SK-N-SH (cell line): ENCODE measurements at regions not wholly inside any gene's neighbourhood (a gene's known extent, or its start where the extent isn't known, plus 50 kb on each side); places are given as distances from the start of the nearest gene placed in this dataset.

ENCODE experiments used
- CTCF ChIA-PET: fragments of 300-600, 350-600 bp; formaldehyde crosslinking; extraction: SDS; loops from one replicate; lab custom pipeline; 2021; lab: Yijun Ruan, JAX
- POLR2A ChIA-PET: fragments of 350-600 bp; sonication (Branson Sonifier 250); formaldehyde crosslinking; extraction: SDS; loops from one replicate; lab custom pipeline; 2020; ENCODE audit warnings: antibody characterized with exemption, inconsistent platforms; lab: Yijun Ruan, JAX
- DNase-seq: peaks from one replicate; pipeline ENCODE4 v3.0.0; 2012
- H2AFZ ChIP-seq: fragments of 200-600 bp; sonication (generic); 2 replicates; pipeline ENCODE4 v1.8.1; 2016; ENCODE audit warnings: antibody characterized with exemption, mild to moderate bottlenecking, low read depth
- H3F3A ChIP-seq: fragments of 200-600 bp; sonication (generic); replicated peaks from 2 replicates; pipeline ENCODE3; 2016; ENCODE audit warnings: antibody characterized with exemption, mild to moderate bottlenecking; ENCODE audit not compliant: insufficient read depth
- H3K27ac ChIP-seq, 2 experiments: fragments of 200-500 bp in 1 of 2; fragments of 200-600 bp in 1 of 2; sonication (Bioruptor generic) in 1 of 2; sonication (generic), shearing (Covaris generic) in 1 of 2; 2 replicates each; pipeline versions ENCODE4 v1.5.1 to v1.6.1; 2014 to 2016; ENCODE audit warnings: low read depth in 2 of 2, inconsistent platforms in 1 of 2, low read length in 1 of 2, mild to moderate bottlenecking in 1 of 2, mixed read lengths in 1 of 2
- H3K27me3 ChIP-seq: fragments of 200-600 bp; sonication (generic), shearing (Covaris generic); 2 replicates; pipeline ENCODE4 v1.6.1; 2016; ENCODE audit warnings: mixed run types; ENCODE audit not compliant: insufficient read depth
- H3K36me3 ChIP-seq, 2 experiments: fragments of 200-500 bp in 1 of 2; fragments of 200-600 bp in 1 of 2; sonication (Bioruptor generic) in 1 of 2; sonication (generic) in 1 of 2; replicated peaks in 1 of 2; 2 replicates each; pipeline versions ENCODE3 to v1.5.1; 2014 to 2016; ENCODE audit warnings: low read length in 1 of 2, mild to moderate bottlenecking in 1 of 2; ENCODE audit not compliant: insufficient read depth in 2 of 2, control insufficient read depth in 1 of 2
- H3K4me1 ChIP-seq, 2 experiments: fragments of 200-500 bp in 1 of 2; fragments of 200-600 bp in 1 of 2; sonication (Bioruptor generic) in 1 of 2; sonication (generic), shearing (Covaris generic) in 1 of 2; 2 replicates each; pipeline versions ENCODE4 v1.5.1 to v1.6.1; 2014 to 2016; ENCODE audit warnings: low read depth in 1 of 2, low read length in 1 of 2, mixed run types in 1 of 2; ENCODE audit not compliant: insufficient read depth in 2 of 2, control insufficient read depth in 1 of 2
- H3K4me2 ChIP-seq: fragments of 200-600 bp; sonication (generic), shearing (Covaris generic); 2 replicates; pipeline ENCODE4 v1.6.1; 2017; ENCODE audit warnings: mixed run types
- H3K4me3 ChIP-seq, 2 experiments: fragments of 200-500 bp in 1 of 2; fragments of 200-600 bp in 1 of 2; sonication (Bioruptor generic) in 1 of 2; sonication (generic), shearing (Covaris generic) in 1 of 2; 2 replicates each; pipeline versions ENCODE4 v1.5.1 to v1.8.1; 2014 to 2016; ENCODE audit warnings: low read depth in 2 of 2, inconsistent platforms in 1 of 2, low read length in 1 of 2, mild to moderate bottlenecking in 1 of 2, mixed read lengths in 1 of 2, moderate library complexity in 1 of 2
- H3K79me2 ChIP-seq: fragments of 200-600 bp; sonication (generic); 2 replicates; pipeline ENCODE4 v1.8.1; 2017; ENCODE audit warnings: mild to moderate bottlenecking; ENCODE audit not compliant: insufficient read depth
- H3K9ac ChIP-seq: fragments of 200-600 bp; sonication (generic); 2 replicates; pipeline ENCODE4 v1.6.1; 2017; ENCODE audit warnings: mixed run types
- H3K9me2 ChIP-seq: fragments of 200-600 bp; sonication (generic); 2 replicates; pipeline ENCODE4 v1.6.1; 2017; ENCODE audit warnings: mixed run types
- H3K9me3 ChIP-seq: fragments of 200-600 bp; sonication (generic); 2 replicates; pipeline ENCODE4 v1.6.1; 2017; ENCODE audit warnings: mixed run types, mild to moderate bottlenecking, moderate library complexity
- H4K20me1 ChIP-seq: fragments of 200-600 bp; sonication (generic); 2 replicates; pipeline ENCODE4 v1.6.1; 2017; ENCODE audit warnings: mild to moderate bottlenecking, mixed run types; ENCODE audit not compliant: insufficient read depth
- ELF1 ChIP-seq: IDR thresholded peaks from 2 replicates; pipeline ENCODE4 v1.4.0; 2012
- EP300 ChIP-seq, 2 experiments: IDR thresholded peaks; 2 replicates each; pipeline versions ENCODE4 v1.4.0 to v1.6.1; 2012; ENCODE audit warnings: borderline replicate concordance in 1 of 2, low read depth in 1 of 2, low read length in 1 of 2
- FOSL2 ChIP-seq: IDR thresholded peaks from 2 replicates; pipeline ENCODE4 v1.4.0; 2012; ENCODE audit warnings: low read depth, mild to moderate bottlenecking, moderate library complexity, borderline replicate concordance
- FOXM1 ChIP-seq: IDR thresholded peaks from 2 replicates; pipeline ENCODE4 v1.4.0; 2012; ENCODE audit warnings: low read depth, mild to moderate bottlenecking
- JUND ChIP-seq: IDR thresholded peaks from 2 replicates; pipeline ENCODE4 v1.4.0; 2012
- NFIC ChIP-seq: IDR thresholded peaks from 2 replicates; pipeline ENCODE4 v1.4.0; 2012; ENCODE audit warnings: borderline replicate concordance
- NRF1 ChIP-seq: IDR thresholded peaks from 2 replicates; pipeline ENCODE4 v1.6.1; 2012; ENCODE audit warnings: low read depth, mild to moderate bottlenecking, low read length
- PBX3 ChIP-seq: IDR thresholded peaks from 2 replicates; pipeline ENCODE4; 2012
- RCOR1 ChIP-seq: fragments of 150-350 bp; IDR thresholded peaks from 2 replicates; pipeline ENCODE4 v1.6.1; 2017; ENCODE audit warnings: antibody characterized with exemption, low read length
- RXRA ChIP-seq: IDR thresholded peaks from 2 replicates; pipeline ENCODE4 v1.4.0; 2012; ENCODE audit warnings: low read depth, mild to moderate bottlenecking, borderline replicate concordance
- SIN3A ChIP-seq: IDR thresholded peaks from 2 replicates; pipeline ENCODE4 v1.6.1; 2012; ENCODE audit warnings: low read depth, mild to moderate bottlenecking, low read length, moderate library complexity, borderline replicate concordance
- SMC3 ChIP-seq: IDR thresholded peaks from 2 replicates; pipeline ENCODE4 v1.6.1; 2012; ENCODE audit warnings: low read depth, low read length, improper control_type of control experiment
- TCF12 ChIP-seq: IDR thresholded peaks from 2 replicates; pipeline ENCODE4 v1.4.0; 2012
- TEAD4 ChIP-seq: IDR thresholded peaks from 2 replicates; pipeline ENCODE4 v1.4.0; 2012; ENCODE audit warnings: mild to moderate bottlenecking, borderline replicate concordance; ENCODE audit not compliant: insufficient read depth
- YY1 ChIP-seq: IDR thresholded peaks from 2 replicates; pipeline ENCODE4 v1.4.0; 2012; ENCODE audit warnings: low read depth, mild to moderate bottlenecking
- WGBS: methylation state at CpG from one replicate; pipeline ENCODE4 v1.1.6; 2017; ENCODE audit warnings: low lambda C conversion rate; 5-methylcytosine and 5-hydroxymethylcytosine counted together
- TF ChIP-seq, protein P1 (sequence below): fragments of 200-600 bp; sonication (generic); IDR thresholded peaks from 2 replicates; pipeline ENCODE4 v1.6.1; 2017; ENCODE audit warnings: antibody characterized with exemption, mild to moderate bottlenecking, moderate library complexity

DNA sequence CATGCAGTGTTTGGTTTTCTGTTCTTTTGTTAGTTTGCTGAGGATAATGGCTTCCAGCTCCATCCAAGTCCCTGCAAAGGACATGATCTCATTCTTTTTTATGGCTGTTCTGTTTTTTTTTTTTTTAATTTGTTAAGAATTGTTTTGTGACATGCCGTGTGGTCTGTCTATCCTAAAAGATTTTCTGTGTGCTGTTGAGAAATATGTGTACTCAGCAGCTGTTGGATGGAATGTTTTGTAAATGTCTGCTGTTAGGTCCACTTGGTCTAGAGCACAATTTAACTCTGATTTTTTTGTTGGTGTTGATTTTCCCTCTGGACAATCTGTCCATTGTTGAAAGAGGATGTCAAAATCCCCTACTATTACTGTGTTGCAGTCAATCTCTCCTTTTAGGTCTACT is 80.4 kb upstream of the WDR75 start:
- peaks cover 13% of the 10 kb centered on the region for H3F3A ChIP-seq
- H4K20me1 ChIP-seq: no peaks in the 10 kb centered on the region
- DNase-seq: no peak
- no peaks in the 10 kb centered on the region for H3K27me3 ChIP-seq
- no peaks in the 10 kb centered on the region for H3K36me3 ChIP-seq
- 94% methylated on average over 1 of the region's 1 CpG for WGBS
- no peaks in the 10 kb centered on the region for H3K9me2 ChIP-seq
- no peak overlapping the region for H3K4me2 ChIP-seq
- H3K9me3 ChIP-seq: peaks cover 5% of the 10 kb centered on the region; the same call in 1 of the 2 replicates
- H3K4me3 ChIP-seq: no peak overlapping the region
- H3K9ac ChIP-seq: no peak overlapping the region
- H3K79me2 ChIP-seq: no peaks in the 10 kb centered on the region
- CTCF ChIA-PET: no interaction called here
- H3K27ac ChIP-seq: no peak overlapping the region
- peaks cover 0 to 6% of the 10 kb centered on the region in 2 experiments; a peak in 3 of 4 replicates for H3K4me1 ChIP-seq
- TF ChIP-seq SMC3: no peak
- TF ChIP-seq FOXM1: no peak
- no peak overlapping the region for H2AFZ ChIP-seq
- POLR2A ChIA-PET: no interaction called here

DNA sequence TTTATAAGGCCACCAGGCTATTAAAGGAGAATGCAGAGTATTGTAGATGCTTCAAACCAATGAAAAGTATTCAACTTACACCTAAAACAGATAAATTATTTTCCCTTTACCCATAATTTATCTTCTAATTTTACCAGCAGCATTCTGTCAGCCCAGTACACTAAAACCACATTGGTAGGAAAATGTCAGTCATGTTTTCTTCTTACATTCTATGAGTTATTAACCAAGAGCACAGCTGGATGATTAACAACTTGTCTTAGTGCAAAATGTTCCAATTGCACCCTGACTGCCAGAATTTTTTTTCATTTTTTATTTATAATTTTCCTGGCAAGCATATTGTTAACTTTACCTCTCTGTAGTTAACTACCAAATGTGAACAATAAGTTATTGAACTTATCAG is 79.0 kb upstream of the WDR75 start:
- H3K4me1 ChIP-seq: peaks cover 0 to 6% of the 10 kb centered on the region in 2 experiments; a peak in 3 of 4 replicates
- CTCF ChIA-PET: no interaction called here
- peak overlapping the region; percentile 11 to 24; a peak in 3 of 4 replicates for H3K27ac ChIP-seq
- no peaks in the 10 kb centered on the region for H3K9me2 ChIP-seq
- POLR2A ChIA-PET: no interaction called here
- no peaks in the 10 kb centered on the region for H4K20me1 ChIP-seq
- H3K36me3 ChIP-seq: no peaks in the 10 kb centered on the region
- no peaks in the 10 kb centered on the region for H3K27me3 ChIP-seq
- no peak overlapping the region for H3K4me2 ChIP-seq
- no peak overlapping the region for H3K4me3 ChIP-seq
- no peak overlapping the region for H3K9ac ChIP-seq
- no peak for DNase-seq
- no peaks in the 10 kb centered on the region for H3K79me2 ChIP-seq
- H3F3A ChIP-seq: peaks cover 13% of the 10 kb centered on the region
- H2AFZ ChIP-seq: no peak overlapping the region
- H3K9me3 ChIP-seq: peaks cover 5% of the 10 kb centered on the region; the same call in 1 of the 2 replicates
- TF ChIP-seq, protein P1, sequence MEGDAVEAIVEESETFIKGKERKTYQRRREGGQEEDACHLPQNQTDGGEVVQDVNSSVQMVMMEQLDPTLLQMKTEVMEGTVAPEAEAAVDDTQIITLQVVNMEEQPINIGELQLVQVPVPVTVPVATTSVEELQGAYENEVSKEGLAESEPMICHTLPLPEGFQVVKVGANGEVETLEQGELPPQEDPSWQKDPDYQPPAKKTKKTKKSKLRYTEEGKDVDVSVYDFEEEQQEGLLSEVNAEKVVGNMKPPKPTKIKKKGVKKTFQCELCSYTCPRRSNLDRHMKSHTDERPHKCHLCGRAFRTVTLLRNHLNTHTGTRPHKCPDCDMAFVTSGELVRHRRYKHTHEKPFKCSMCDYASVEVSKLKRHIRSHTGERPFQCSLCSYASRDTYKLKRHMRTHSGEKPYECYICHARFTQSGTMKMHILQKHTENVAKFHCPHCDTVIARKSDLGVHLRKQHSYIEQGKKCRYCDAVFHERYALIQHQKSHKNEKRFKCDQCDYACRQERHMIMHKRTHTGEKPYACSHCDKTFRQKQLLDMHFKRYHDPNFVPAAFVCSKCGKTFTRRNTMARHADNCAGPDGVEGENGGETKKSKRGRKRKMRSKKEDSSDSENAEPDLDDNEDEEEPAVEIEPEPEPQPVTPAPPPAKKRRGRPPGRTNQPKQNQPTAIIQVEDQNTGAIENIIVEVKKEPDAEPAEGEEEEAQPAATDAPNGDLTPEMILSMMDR: no peak
- TF ChIP-seq RCOR1 (no peak), PBX3 (0 out of 2 replicates have a peak, but pooled peaks have one; percentile 4)

- no peak for DNase-seq
- peaks cover 5% of the 10 kb centered on the region; the same call in 1 of the 2 replicates for H3K9me3 ChIP-seq
- H3K4me2 ChIP-seq: no peak overlapping the region
- ChIA-PET CTCF (no interaction called here), POLR2A (no interaction called here)
- TF ChIP-seq RXRA: peak; percentile 40; the same call in 1 of the 2 replicates
- 0 out of 2 replicates have a peak, but pooled peaks have one; percentile 24 for TF ChIP-seq TEAD4
- peak; percentile 47; the same call in 1 of the 2 replicates for TF ChIP-seq FOSL2
- peak; percentile 61; the same call in 1 of the 2 replicates for TF ChIP-seq NFIC
- TF ChIP-seq ELF1: no peak
- TF ChIP-seq SIN3A: no peak
- peak; percentile 77 for TF ChIP-seq PBX3
- no peak for TF ChIP-seq FOXM1
- TF ChIP-seq EP300 (IDR thresholded peaks at IDR 0.05; ENCODE audit: borderline replicate concordance in 1 of 2, low read depth in 1 of 2, low read length in 1 of 2): peak in 1 of 2 experiments; percentile 59; a peak in 2 of 4 replicates
- no peak for TF ChIP-seq NRF1
- TF ChIP-seq, protein P1: no peak
- TF ChIP-seq TCF12: peak; percentile 60; the same call in 1 of the 2 replicates
- no peak for TF ChIP-seq YY1
- TF ChIP-seq JUND: peak; percentile 63
- 0 out of 2 replicates have a peak overlapping the region, but pooled peaks have one; percentile 61 for H2AFZ ChIP-seq
- H3K9me2 ChIP-seq: no peaks in the 10 kb centered on the region
- H3F3A ChIP-seq: peaks cover 13% of the 10 kb centered on the region
- H3K36me3 ChIP-seq: no peaks in the 10 kb centered on the region
- H3K27ac ChIP-seq: peak overlapping the region in 1 of 2 experiments; percentile 79; a peak in 2 of 4 replicates
- peaks cover 0 to 7% of the 10 kb centered on the region in 2 experiments; a peak in 3 of 4 replicates for H3K4me1 ChIP-seq
- no peak overlapping the region for H3K4me3 ChIP-seq
- no peaks in the 10 kb centered on the region for H4K20me1 ChIP-seq
- H3K9ac ChIP-seq: no peak overlapping the region
- H3K27me3 ChIP-seq: no peaks in the 10 kb centered on the region
- no peaks in the 10 kb centered on the region for H3K79me2 ChIP-seq
- 86% methylated on average over 2 of the region's 2 CpGs for WGBS
Observed at GRCh38 chr2:189363559-189363958, 77.7 kb upstream of the WDR75 start.
